ENCODE measurements at regions not wholly inside any gene's neighbourhood (a gene's known extent, or its start where the extent isn't known, plus 50 kb on each side); places are given as distances from the start of the nearest gene placed in this dataset.

GRCh38 chr6:33860006-33860405 is 56.2 kb upstream of the MLN start:
- TF ChIP-seq CTCF (IDR thresholded peaks at IDR 0.05) (no peak), POLR2A (IDR thresholded peaks at IDR 0.05) (no peak)

All from lower leg skin (tissue), 3 donors.